Subcutaneous abdominal adipose tissue (tissue), 5 donors: ENCODE measurements at regions not wholly inside any gene's neighbourhood (a gene's known extent, or its start where the extent isn't known, plus 50 kb on each side); places are given as distances from the start of the nearest gene placed in this dataset.

Experiments
- H3K27ac ChIP-seq: one replicate; pipeline ENCODE4 v1.7.0; 2013; ENCODE audit warnings: low read depth, mild to moderate bottlenecking, inconsistent platforms, low read length, moderate library complexity
- H3K27me3 ChIP-seq, 5 donors: one replicate each; pipeline ENCODE4 v1.7.0; 2013; ENCODE audit warnings: low read length in 5 of 5, inconsistent platforms in 1 of 5; ENCODE audit not compliant: control insufficient read depth in 5 of 5, insufficient read depth in 4 of 5
- H3K36me3 ChIP-seq, 5 donors: one replicate each; pipeline ENCODE4 v1.7.0; 2013; ENCODE audit warnings: low read length in 5 of 5; ENCODE audit not compliant: control insufficient read depth in 5 of 5, insufficient read depth in 5 of 5
- H3K4me1 ChIP-seq, 5 donors: one replicate each; pipeline ENCODE4 v1.7.0; 2013; ENCODE audit warnings: low read length in 5 of 5, mild to moderate bottlenecking in 3 of 5, moderate library complexity in 1 of 5; ENCODE audit not compliant: control insufficient read depth in 5 of 5, insufficient read depth in 5 of 5
- H3K4me3 ChIP-seq, 5 donors: one replicate each; pipeline ENCODE4 v1.7.0; 2013; ENCODE audit warnings: low read length in 5 of 5, low read depth in 1 of 5
- H3K9ac ChIP-seq, 5 donors: one replicate each; pipeline ENCODE4 v1.7.0; 2013; ENCODE audit warnings: low read length in 5 of 5, mild to moderate bottlenecking in 4 of 5, moderate library complexity in 3 of 5
- H3K9me3 ChIP-seq, 5 donors: one replicate each; pipeline ENCODE4 v1.7.0; 2013; ENCODE audit warnings: low read length in 5 of 5; ENCODE audit not compliant: control insufficient read depth in 5 of 5
- donor health status: healthy.
- donor health status: healthy.
- donor health status: healthy.
- donor health status: healthy.
- donor health status: healthy.

DNA sequence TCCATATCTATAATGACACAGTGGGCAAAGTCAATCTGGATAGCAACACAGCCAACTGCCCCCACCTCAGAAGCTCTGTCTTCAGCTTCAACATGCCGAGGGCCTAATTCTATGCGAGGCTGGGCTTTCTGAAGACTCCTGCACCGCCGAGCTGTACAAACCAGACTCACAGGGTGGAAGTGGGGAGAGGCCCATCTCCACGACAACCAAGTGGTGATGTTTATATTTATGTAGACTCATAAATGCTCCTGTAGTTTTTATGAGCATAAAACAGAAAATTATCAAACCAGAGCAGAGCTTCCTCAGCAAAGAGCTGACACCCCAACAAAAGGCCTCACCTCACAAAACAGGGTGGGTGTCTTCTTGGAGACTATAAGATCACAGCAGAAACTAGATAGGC is 77.0 kb upstream of the LGALSL start:
- H3K4me1 ChIP-seq: no peaks in the 10 kb centered on the region
- no peak overlapping the region for H3K4me3 ChIP-seq
- H3K27me3 ChIP-seq: peaks cover 0 to 7% (median 3%) of the 10 kb centered on the region in 5 donors
- H3K36me3 ChIP-seq: no peaks in the 10 kb centered on the region
- H3K9me3 ChIP-seq: no peaks in the 10 kb centered on the region
- no peak overlapping the region for H3K9ac ChIP-seq
- H3K27ac ChIP-seq: no peak overlapping the region

DNA sequence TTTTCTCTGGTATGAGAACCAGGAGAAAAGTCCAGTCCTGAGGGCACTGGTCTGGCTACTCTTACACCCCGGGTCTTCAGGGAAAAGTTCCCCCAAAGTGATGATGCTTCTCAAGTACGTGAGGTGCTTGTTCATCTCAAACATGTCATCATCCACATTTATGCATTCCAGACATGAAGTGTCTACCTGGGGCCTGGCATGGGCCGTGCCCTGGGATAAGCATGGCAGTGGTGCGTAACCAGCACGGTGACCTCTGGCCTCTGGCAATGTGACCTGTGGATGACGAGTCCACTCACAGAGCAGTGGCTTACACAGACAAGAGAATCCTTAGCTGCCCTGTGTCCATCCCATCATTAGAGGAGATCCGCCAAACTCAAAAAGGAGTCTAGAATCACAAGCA is 74.8 kb upstream of the LGALSL start:
- Histone ChIP-seq H3K27me3 (peaks cover 0 to 7% (median 3%) of the 10 kb centered on the region in 5 donors), H3K27ac (no peak overlapping the region), H3K36me3 (no peaks in the 10 kb centered on the region), H3K9ac (no peak overlapping the region), H3K4me3 (no peak overlapping the region), H3K9me3 (no peaks in the 10 kb centered on the region), H3K4me1 (no peaks in the 10 kb centered on the region)

DNA sequence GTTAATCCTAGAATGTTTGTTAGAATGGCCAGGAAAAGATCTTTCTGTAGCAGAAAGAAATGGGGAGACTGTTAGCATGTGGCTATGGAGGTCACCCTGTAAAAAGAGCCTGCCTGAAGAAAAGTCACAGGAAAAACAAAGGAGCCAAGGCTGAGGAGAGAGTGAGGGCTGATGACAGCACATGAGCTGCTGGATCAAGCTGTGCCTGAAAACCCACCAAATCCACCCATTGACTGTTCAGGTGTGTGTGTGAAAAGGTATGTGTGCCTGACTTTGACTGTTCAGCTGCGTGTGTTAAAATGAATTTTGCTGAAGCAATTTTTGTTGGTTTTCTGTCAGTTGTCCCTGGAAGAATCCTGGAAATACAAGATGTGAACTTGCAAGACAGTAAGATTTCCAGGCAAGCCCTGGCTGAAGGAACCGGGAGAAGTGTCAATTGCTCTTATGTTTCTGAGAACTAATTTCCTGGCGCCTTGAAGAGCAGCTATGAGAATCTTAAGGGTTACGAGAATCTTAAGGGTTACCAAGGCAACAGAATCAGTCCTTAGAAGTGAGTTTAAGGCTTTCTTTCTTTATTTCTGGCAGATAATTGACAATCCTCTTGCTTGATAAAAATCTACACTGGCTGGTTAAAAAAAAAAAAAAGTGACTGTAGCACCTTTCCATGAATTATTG is 73.0 kb upstream of the LGALSL start:
- Histone ChIP-seq H3K4me1 (no peaks in the 10 kb centered on the region), H3K27ac (no peak overlapping the region), H3K9me3 (no peaks in the 10 kb centered on the region), H3K9ac (no peak overlapping the region), H3K36me3 (no peaks in the 10 kb centered on the region), H3K27me3 (peaks cover 0 to 7% (median 3%) of the 10 kb centered on the region in 5 donors), H3K4me3 (no peak overlapping the region)

DNA sequence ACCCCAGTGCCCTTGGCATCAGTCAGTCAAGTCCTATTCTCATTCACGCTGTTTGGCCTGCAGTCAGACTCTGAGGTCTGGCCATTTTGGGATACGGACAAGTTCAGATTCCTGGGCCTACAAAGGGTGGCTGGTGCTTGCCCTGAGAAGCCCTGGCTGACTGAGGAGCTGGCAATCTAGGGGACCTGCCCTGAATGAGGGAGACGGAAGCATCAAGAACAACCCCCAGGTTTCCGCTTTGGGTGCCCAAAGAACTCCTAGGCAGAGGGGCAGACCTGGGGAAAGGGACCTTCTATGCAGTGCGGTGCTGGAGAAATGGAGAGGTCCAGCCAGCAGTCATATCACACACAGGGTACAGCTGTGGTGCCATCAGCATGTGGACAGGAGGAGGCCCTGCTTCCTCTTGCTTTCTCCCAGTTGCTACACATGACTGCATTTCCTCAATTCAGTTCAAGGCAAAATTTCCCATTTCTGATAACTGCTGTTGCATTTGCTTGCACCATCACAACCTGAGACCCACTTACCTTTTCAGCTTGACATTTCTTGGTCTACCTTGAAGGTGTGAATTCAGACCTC is 70.9 kb upstream of the LGALSL start:
- peaks cover 0 to 7% (median 3%) of the 10 kb centered on the region in 5 donors for H3K27me3 ChIP-seq
- H3K9me3 ChIP-seq: no peaks in the 10 kb centered on the region
- H3K36me3 ChIP-seq: no peaks in the 10 kb centered on the region
- no peak overlapping the region for H3K9ac ChIP-seq
- no peaks in the 10 kb centered on the region for H3K4me1 ChIP-seq
- H3K27ac ChIP-seq: no peak overlapping the region
- no peak overlapping the region for H3K4me3 ChIP-seq

DNA sequence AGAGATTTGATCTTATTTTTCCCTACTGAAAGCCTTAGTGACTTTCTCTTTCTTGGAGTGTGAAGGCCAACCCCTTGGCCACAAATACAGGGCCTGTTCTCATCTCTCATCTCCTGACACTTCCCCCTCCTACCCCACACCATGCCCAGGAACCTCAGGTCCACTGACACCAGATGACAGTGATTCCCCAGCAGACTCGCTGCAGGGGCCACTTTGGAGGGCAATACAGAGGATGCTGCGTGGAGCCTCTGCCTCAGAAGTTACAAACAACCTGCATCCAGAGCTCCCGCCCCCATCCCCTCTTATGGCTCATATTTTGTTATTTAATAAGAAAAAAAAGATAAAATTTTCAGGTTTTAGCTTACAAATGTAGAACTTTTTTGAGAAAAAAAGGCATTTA is 70.1 kb upstream of the LGALSL start:
- H3K36me3 ChIP-seq: no peaks in the 10 kb centered on the region
- H3K27ac ChIP-seq: no peak overlapping the region
- no peak overlapping the region for H3K9ac ChIP-seq
- peaks cover 0 to 7% (median 3%) of the 10 kb centered on the region in 5 donors for H3K27me3 ChIP-seq
- no peaks in the 10 kb centered on the region for H3K9me3 ChIP-seq
- no peaks in the 10 kb centered on the region for H3K4me1 ChIP-seq
- no peak overlapping the region for H3K4me3 ChIP-seq

DNA sequence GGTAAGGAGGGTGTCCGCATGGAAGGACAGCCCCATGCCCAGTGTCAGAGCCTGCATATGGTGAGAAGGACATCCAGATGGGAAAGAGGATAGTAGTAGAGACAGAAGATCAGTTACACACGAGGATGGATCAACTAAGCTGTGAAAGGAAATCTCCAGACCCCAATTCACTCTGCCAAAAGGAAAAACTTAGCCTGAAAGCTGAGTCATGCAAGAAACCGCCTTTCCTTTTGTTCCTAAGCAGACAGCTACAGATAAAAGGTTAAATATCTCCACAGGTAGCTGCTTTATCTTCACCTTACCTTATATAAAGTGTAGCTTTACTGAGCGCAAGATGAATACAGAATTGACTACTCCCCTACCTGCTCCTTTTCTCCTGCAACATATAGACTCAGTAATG is 67.3 kb upstream of the LGALSL start:
- Histone ChIP-seq H3K4me3 (no peak overlapping the region), H3K4me1 (no peaks in the 10 kb centered on the region), H3K9me3 (peaks cover 0 to 6% (median 3%) of the 10 kb centered on the region in 5 donors)

DNA sequence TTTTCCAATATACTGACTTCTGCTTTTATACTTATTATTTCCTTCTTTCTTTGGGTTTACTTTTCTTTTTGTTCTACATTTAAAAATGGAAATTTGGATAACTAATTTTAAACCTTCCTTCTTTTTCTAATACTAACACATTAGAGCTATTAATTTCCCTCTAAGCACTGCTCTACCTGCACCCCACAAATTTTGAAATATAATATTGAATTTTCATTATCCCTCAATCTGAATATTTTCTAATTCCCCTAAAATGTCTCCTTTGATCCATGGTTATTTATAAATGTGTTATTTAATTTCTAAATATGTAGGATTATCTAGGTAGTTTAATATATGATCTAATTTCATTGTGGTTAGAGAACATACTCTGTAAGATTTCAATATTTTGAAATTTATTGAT is 63.4 kb upstream of the LGALSL start:
- Histone ChIP-seq H3K4me3 (no peak overlapping the region), H3K9ac (no peak overlapping the region), H3K9me3 (peaks cover 0 to 6% (median 4%) of the 10 kb centered on the region in 5 donors), H3K36me3 (no peaks in the 10 kb centered on the region), H3K27me3 (no peaks in the 10 kb centered on the region), H3K4me1 (no peaks in the 10 kb centered on the region), H3K27ac (no peak overlapping the region)

More for the DNA sequence above, 67.3 kb upstream of the LGALSL start:
- H3K9ac ChIP-seq: no peak overlapping the region
- H3K27me3 ChIP-seq: no peaks in the 10 kb centered on the region
- no peaks in the 10 kb centered on the region for H3K36me3 ChIP-seq
- no peak overlapping the region for H3K27ac ChIP-seq

DNA sequence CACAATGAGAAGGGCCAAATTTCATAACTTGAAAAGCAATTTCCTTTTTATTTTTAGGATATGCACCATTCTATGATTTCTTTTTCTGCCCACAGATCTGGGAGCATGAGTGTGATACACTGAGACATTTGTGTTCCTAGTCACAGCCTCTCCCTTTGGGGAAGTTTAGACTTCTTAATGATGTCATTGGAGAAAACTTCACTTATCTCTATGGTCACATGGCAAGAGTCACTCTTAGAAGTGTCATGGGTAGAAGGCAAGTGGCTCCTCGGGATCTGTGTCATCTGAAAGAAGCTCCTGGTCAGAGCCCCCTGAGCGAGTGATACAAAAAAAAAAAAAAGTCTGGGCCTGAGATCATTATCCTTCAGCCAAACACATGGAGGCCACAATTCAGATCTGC is 62.5 kb upstream of the LGALSL start:
- no peak overlapping the region for H3K9ac ChIP-seq
- H3K4me3 ChIP-seq: no peak overlapping the region
- H3K27me3 ChIP-seq: no peaks in the 10 kb centered on the region
- peaks cover 0 to 6% (median 4%) of the 10 kb centered on the region in 5 donors for H3K9me3 ChIP-seq
- H3K27ac ChIP-seq: no peak overlapping the region
- H3K36me3 ChIP-seq: no peaks in the 10 kb centered on the region
- H3K4me1 ChIP-seq: no peaks in the 10 kb centered on the region

DNA sequence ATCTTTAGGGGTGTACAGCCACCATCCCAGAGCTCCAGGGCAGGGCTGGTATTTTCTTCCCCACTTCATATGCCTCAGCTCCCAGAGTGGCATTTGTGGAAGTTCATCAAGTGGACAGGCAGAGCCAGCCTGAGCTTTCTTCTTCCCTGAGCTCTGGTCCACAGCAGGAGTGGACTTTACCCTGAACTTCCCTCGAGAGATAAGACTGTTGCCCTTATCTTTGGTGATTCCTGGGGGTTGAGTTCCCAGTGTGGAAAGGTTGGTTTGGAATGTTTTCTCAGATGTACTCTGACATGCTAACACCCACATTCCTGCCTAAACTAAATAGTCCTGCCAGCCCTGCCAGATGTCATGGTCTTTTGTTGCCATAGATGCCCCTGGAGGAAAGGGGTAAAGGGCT is 62.0 kb upstream of the LGALSL start:
- Histone ChIP-seq H3K27me3 (no peaks in the 10 kb centered on the region), H3K4me1 (no peaks in the 10 kb centered on the region), H3K27ac (no peak overlapping the region), H3K9ac (no peak overlapping the region), H3K4me3 (no peak overlapping the region), H3K9me3 (peaks cover 0 to 6% (median 4%) of the 10 kb centered on the region in 5 donors), H3K36me3 (no peaks in the 10 kb centered on the region)

DNA sequence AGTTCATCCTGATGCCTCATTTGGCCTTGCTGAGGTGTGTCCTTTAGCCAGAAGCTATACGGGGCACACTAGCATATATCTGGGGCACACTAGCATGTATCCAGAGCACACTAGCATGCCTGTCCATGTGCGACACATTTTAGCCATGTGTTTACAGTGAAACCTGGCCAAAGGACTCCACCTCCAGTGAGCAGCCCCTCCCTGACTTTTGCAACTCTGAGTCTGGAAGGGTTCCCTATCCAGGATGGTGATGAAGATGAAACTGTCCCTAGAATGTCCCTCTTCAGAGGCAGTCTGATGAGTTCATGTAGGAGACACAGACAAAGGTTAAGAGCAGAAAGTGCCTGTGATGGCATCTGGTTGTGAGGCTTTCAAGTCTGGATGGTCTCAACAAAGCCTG is 61.4 kb upstream of the LGALSL start:
- H3K4me1 ChIP-seq: no peaks in the 10 kb centered on the region
- no peak overlapping the region for H3K27ac ChIP-seq
- no peaks in the 10 kb centered on the region for H3K27me3 ChIP-seq
- H3K9me3 ChIP-seq: peaks cover 0 to 6% (median 4%) of the 10 kb centered on the region in 5 donors
- no peak overlapping the region for H3K4me3 ChIP-seq
- H3K9ac ChIP-seq: no peak overlapping the region
- no peaks in the 10 kb centered on the region for H3K36me3 ChIP-seq
